LNCaP clone FGC (cell line): ENCODE measurements at regions not wholly inside any gene's neighbourhood (a gene's known extent, or its start where the extent isn't known, plus 50 kb on each side); places are given as distances from the start of the nearest gene placed in this dataset.

Experiments used
- DNase-seq: peaks from one replicate; pipeline ENCODE4 v3.0.0-alpha.2; 2011; ENCODE audit warnings: low read depth
- H3K4me3 ChIP-seq: 2 replicates; pipeline ENCODE4 v1.5.1; 2011; ENCODE audit warnings: mild to moderate bottlenecking, low read depth, low read length, control low read depth
- CTCF ChIP-seq: IDR thresholded peaks from 2 replicates; pipeline ENCODE4 v1.5.1; 2012; ENCODE audit warnings: mild to moderate bottlenecking; ENCODE audit not compliant: control insufficient read depth, insufficient read depth; ENCODE audit errors: extremely low read depth

- TF ChIP-seq CTCF: no peak
- no peak for DNase-seq
- H3K4me3 ChIP-seq: no peak overlapping the region
Measured at GRCh38 chr3:56864090-56864489, 62.3 kb upstream of the ARHGEF3 start.

- H3K4me3 ChIP-seq: no peak overlapping the region
- no peak for DNase-seq
- TF ChIP-seq CTCF: no peak
Measured at GRCh38 chr3:56862352-56863062, 60.8 kb upstream of the ARHGEF3 start.

GRCh38 chr3:56861511-56861910 is 59.8 kb upstream of the ARHGEF3 start:
- no peak for DNase-seq
- no peak overlapping the region for H3K4me3 ChIP-seq
- no peak for TF ChIP-seq CTCF

- no peak for TF ChIP-seq CTCF
- H3K4me3 ChIP-seq: no peak overlapping the region
- DNase-seq: no peak
Measured at GRCh38 chr3:56860939-56861338, 59.2 kb upstream of the ARHGEF3 start.

- TF ChIP-seq CTCF: no peak
- no peak for DNase-seq
Measured at GRCh38 chr3:56860351-56860750, 58.6 kb upstream of the ARHGEF3 start.

GRCh38 chr3:56858331-56858730 is 56.6 kb upstream of the ARHGEF3 start:
- H3K4me3 ChIP-seq: no peak overlapping the region
- DNase-seq: peak; percentile 60
- no peak for TF ChIP-seq CTCF

More at GRCh38 chr3:56860351-56860750, 58.6 kb upstream of the ARHGEF3 start:
- no peak overlapping the region for H3K4me3 ChIP-seq

- TF ChIP-seq CTCF: no peak
- DNase-seq: no peak
- H3K4me3 ChIP-seq: no peak overlapping the region
Measured at GRCh38 chr3:56857178-56857577, 55.4 kb upstream of the ARHGEF3 start.
